ENCODE measurements at regions not wholly inside any gene's neighbourhood (a gene's known extent, or its start where the extent isn't known, plus 50 kb on each side); places are given as distances from the start of the nearest gene placed in this dataset.
"Not testable (repeated sequence)": the region's sequence is repeated elsewhere in the genome, so short reads cannot be mapped to it uniquely, and the experiment has no call there.

DNA sequence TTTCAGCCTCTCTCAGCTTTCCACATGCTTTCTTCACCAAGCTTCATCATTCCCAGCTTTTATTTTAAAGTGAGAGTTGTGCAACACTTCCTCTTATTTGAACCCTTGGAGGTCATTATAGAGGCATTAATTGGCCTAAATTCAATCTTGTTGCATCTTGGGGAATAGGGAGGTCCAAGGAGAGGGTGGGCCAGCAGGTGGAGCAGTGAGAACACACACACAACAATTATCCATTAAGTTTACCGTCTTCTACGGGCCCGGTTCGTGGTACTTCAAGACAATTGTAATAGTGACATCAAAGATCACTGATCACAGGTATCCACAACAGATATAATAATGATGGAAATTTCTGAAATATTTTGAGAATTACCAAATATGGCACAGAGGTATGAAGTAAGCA lies 457.2 kb upstream of the SMIM21 start:
- DNase-seq: no peak

DNA sequence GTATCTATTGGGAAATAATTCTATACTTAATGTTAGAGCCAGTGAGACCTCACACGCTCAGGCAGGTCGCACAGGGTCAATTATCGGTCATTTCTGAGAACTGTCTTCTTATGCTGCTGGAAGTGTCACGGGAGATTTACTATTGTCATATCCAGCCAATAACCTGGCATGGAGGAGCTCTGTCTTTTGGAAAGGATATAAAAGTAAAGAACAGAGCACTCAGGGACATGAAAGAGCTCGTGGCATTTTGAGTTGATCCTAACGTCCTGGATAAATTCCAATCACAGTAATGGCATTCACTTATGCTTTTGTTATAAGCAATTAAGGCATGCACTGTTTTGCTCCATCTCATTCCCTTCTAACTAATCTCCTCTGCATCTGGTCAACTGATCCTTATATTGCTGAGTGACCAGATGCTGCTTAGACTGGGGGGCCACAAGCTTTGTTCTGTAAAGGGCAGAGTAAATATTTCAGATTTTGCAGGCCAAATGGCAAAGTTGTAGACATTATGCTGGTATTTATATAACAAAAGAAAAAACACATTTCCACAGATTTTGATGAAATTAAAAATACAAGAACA lies 453.5 kb upstream of the SMIM21 start:
- DNase-seq: no peak

DNA sequence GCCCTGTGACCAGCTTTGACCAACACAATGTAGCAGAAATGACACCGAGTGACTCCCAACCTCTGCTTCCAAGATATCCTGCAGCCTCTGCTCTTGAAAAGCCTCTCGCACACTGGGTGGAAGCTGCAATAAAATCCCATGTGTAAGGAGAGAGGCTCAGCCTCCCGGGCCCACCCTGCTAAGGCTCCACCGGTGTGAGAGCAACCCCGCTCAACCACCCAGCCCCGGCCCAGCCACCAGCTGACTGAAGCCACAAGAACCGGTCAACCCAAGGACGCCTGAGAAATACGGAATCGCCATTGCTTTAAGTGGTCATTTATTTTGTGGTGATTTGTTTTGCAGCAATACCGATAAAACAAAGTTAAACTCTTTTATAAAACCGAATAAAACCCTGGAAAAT lies 452.8 kb upstream of the SMIM21 start:
- no peak for DNase-seq

DNA sequence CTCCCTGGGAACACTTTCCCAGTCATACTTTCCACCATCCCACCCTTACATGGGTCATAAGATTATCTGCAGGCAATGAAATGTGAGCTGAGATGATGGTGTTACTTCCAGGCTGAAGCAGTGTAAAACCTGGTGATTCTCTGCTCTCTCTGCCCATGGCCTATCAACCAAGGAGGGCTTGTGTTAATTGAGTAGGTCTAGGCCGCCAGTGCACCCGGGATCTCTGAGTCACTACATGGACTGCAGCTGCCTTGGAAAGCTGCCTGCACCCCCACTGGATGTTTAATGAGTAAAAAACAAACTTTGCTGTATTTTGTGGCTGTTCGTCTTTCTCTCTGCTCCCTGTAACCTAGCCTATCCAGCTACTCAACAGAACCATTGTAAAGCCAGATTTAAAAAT lies 451.7 kb upstream of the SMIM21 start:
- DNase-seq: no peak

DNA sequence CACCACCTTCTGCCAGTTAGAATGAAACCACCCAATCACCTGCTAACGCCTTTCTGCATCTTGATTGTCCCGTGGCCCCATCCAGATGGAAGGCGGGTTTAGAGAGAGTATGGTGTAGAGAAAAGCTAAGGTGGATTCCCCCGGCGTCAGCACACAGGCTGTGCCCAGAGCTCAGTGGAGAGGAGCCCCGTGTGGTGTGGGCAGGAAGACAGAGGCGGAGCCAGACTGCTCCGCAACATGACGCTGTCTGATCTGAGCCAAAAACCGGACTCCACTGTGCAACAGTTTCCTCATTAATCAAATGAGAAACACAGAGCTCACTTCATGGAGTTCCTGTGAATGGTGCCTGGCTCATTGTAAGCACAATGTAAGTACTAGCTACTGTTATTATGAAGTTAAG lies 448.1 kb upstream of the SMIM21 start:
- DNase-seq: no peak

DNA sequence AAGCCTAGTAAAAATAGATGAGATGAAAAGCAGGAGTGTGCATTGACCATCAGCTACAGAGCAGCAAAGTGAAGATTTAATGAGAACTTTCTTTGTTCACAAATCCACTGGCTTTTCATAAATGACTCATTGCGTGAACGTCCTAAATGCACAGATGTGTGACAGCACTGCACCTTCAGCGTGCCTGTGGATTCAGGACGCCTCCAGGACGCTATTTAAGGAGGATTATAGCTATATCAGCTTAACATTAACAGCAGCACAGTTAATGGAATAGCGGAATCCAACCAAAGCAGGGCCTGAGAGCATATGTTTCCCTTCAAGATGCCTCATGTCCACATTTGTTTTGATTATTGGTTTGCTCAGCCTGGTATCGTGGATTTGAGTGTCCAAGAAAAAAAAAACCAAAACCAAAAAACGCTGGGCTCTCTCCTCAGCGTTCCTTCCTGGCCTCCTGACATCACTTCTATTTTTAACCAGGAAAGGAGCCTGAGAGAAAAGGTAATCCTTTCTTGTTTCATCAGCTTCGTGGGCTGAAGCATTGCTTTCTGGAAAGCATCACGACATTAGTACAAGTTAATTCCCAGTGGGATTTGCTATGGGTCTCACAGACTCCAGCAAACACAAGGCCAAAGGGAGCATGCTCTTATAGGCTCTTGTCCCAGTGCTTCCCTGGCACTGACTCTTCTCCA lies 447.0 kb upstream of the SMIM21 start:
- no peak for DNase-seq

DNA sequence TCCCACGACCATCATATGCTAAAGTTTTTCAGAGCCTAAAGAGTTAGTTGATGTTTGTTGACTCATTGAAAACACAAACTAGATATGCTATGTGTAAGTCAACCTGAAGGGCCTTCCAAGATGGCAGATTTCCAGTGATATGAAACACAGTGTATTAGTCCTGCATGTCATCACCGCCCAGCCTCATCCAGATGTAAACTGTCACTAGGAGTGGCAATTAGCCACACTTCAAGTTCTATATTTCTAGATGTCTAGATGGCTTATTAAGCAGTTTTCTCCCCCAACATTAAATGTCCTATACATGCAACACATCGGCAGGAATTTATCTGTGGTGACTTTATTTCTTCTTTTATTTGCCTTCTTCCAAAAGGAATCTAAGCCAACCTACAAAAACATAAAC lies 444.1 kb upstream of the SMIM21 start:
- no peak for DNase-seq

DNA sequence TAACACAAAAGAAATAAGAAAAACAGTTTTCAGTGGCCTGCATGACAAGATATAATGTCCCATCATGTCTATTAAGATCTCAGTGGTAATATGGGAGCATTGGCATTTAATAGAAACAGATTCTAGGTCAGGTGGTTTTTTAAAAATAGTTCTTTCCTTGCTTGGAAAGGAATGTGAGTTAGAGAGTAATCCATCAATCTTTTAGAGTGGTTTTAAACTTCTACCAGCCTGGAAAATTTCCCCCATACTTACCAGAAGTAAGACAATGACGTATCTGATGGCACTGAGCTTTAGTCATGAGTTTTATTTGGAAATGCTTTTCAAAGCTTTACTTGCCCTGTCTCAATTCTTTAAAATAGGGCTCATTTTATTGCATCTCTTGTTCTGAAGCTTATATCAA lies 441.7 kb upstream of the SMIM21 start:
- DNase-seq: no peak

DNA sequence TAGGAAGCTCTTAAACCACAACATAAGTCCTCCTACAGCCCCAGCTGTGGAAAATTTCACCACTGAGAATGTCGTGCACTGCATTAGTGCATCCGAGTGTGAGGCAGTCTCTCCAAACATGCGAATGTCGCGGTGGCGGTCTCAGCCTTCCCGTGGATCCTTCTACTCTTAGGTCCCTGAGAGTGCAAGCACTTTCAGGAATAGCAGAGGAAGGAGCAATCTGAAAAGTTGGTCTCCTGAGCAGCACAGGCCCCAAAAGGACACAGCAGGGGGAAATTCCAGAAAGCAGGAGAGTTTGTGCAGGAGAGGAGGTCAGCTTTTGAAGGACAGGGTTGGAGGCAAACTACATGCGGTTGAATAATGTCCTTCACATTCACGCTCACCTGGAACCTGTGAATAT lies 440.5 kb upstream of the SMIM21 start:
- DNase-seq: no peak

DNA sequence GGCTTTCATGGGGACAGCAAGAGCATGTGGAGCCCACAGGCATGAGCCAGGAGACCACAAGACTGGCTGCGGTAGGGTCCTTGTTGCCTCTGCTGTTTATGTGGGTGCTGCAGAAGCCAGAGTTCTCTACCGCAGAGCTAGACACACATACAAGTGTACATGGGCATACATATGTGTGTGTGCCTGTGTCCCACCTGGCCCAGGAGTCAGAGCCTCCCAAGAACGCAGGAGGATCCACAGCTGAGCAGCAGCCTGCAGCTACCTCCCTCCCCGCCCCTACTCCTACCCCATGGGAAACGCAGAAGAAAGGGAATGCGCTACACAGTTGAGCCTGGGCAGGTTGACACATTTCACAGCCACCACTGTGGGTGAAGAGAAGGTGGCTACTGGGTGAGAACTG lies 438.1 kb upstream of the SMIM21 start:
- no peak for DNase-seq

DNA sequence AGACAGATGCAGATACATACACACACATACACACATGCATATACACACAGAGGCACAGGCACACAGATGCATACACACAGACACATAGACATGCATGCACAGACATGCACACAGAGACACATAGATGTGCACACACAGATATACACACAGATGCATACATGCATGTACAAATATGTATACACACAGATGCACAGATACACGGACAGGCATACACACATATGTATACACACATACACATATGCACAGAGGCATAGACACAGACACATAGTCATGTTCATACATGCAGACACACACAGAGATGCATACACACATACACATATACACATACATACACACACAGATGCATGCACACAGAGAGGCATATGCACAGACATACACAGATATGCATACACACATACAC lies 437.3 kb upstream of the SMIM21 start:
- no peak for DNase-seq

DNA sequence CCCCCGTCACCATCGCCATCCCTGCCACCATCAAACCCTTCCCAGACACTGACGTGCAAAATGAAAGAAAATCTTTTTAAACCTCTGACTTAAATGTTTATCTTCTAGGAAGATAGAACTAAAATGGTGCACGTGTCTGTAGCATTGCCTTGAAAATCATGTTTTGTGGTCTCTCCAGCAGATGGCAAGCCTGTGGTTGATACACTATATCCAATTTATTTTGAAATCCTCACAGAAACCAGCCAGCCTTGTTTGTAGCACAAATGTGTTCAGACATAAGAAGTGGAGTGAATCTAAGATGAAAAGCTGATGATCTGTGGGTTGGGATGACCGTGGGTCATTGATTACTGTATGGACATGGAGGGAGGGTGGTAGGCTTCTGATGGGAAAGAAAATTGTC lies 436.2 kb upstream of the SMIM21 start:
- DNase-seq: no peak

DNA sequence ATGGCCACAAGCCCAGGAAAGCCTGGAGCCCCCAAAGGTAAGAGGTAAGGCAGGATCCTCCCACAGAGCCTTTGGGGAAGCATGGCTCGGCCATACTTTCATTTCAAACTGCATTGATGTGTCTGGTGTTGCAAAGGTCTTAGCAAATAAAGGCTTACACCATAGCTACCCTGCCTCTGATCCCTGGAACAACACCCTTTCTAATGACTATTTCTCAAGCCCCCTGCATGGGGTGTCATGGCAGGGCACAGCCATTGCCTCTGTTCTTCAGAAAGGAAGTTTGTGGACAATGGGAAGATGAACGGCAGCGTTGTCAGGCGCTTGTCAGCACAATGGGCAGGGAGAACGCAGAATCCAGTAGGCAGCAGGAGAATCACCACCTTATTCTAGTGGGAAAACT lies 435.0 kb upstream of the SMIM21 start:
- no peak for DNase-seq

DNA sequence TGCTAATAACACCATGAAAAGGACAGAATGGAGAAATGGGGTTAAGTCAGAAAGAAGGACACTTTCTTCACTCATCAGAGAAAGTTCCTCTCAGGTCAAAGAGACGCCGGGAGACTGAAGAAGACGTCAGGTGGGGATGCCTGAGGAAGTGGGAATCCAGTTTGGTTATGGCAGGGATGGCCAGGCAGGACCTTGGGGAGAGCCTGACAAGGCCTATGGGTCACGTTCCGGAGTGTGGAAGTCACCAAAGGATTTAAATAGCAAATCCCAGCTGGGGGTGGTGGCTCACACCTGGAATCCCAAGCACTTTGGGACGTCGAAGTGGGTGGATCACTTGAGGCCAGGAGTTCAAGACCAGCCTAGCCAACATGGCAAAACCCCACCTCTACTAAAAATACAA lies 432.7 kb upstream of the SMIM21 start:
- no peak for DNase-seq

DNA sequence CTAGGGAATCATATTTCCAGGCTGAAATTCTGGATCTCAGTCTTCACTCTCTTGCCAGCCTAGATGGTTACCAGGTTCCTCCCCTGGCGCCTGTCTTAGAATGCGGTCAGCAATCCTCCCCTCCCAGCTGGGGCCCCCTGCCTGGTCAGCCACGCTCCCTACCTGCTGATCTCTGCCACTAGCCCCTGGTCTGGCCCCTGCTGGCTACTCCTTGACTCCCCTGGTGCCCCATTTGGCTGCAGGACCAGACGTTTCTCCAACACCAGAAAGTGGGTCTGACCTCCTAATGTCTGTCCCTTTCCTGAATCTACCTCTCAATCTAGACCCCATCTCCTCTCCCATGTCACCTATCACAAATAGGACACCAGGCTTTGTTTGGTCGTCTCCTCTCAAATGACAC lies 432.0 kb upstream of the SMIM21 start:
- no peak for DNase-seq

DNA sequence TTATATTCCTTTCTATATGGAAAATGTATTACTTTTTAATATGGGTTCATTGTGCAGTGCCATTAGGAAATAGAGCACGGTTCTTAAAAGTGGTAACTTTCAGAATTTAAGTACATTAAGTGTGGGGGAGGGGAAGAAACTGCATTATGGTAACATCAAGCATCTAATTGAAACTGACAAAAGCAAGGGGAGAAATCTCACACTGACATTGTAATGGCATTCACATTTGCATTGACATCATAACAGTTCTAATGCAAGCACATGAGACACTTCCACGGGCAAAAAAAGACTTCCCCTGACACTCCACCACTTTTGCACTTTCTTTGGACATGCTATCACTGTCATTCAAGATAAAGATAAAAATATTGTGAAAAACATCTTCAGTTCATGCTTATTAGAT lies 431.3 kb upstream of the SMIM21 start:
- DNase-seq: no peak

DNA sequence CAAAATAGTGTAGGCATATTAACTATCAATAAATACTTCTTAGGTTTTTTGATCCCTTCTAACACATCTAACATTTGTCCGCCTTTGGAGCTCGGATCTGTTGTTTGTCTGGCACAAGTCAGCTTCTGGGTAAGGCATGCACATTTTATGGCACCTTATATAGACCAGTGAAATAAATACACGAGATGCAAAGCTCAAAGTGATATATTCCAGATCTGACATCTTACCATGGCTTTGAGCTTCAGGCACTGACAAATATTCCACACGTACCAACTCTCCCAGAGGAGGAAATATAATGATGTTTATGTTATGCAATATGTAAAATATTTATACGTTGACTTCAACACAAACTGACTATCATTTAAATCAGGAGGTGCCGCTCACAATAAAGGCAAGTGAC lies 430.1 kb upstream of the SMIM21 start:
- DNase-seq: no peak

DNA sequence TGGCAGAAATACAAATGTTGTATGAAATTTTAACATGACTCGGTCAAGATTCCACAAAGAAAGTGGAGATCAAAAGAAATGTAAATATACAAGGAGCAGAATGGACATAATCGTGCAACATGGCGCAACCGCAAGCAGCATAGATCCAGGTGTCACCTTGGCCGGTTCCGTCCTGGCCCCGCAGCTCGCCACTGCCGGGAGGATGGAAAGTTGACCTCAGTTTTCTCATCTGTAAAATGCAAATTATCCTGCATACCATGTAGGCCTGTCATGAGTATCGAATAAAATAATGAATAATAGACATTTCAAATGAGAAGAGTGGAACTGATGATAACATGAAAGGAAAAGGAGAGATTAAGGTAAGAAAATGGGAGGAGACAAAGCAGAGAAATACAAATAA lies 427.3 kb upstream of the SMIM21 start:
- DNase-seq: no peak

DNA sequence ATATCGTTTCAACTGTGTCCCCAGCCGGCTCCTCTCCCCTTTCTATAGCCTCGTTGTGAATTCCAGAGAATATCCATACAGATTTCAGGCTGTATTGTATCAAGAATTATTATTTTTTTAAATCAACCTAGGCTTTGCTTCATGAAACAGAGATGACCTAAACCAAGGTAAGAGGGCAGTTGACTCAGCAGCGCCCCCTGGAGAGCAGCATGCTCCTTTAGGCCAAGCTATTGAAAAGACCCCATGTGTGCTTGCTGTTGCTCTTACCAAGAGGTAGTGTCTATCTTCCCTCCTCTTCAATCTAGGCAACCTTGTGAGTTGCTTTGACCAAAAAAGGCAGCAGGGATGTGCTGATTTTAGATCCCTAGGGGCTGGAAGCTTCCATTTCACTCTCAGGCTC lies 426.7 kb upstream of the SMIM21 start:
- no peak for DNase-seq

DNA sequence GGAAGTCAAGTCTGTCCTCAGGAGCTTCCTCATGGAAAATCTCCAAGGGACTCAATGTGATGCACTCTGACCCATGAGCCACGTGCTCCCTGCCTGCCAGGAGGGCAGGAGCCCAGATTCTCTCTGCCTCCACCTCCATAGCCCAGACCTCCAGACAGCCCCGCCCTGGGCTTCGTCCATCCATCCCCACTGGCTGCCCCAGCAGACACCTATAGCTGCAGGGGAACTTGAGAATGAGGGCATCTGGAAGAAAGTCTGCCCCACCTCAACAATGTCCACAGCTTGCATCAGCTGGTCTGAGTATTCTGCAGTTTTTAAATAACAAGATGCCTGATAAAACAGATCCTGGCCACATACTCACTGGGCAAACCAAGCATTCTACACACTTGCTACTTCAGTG lies 418.8 kb upstream of the SMIM21 start:
- no peak for DNase-seq

DNA sequence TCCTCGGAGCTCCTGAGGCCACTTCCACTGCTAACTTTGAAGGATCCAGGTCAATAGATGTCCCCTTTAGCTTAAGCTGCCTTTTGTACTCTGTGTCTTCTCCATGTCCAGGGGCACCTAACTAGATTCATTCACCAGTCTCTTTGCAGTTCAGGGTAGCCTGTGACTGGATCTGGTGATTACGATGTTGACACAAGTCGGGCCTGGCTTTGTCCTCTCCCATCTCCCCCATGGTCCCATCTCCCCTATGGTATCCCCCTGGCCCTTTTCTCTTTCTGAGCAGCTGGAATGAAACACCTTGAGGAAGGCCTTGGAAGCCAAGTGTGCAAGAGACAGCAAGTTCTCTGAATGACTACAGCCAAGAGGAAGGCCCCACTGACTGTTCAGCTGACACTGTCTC lies 417.9 kb upstream of the SMIM21 start:
- no peak for DNase-seq

DNA sequence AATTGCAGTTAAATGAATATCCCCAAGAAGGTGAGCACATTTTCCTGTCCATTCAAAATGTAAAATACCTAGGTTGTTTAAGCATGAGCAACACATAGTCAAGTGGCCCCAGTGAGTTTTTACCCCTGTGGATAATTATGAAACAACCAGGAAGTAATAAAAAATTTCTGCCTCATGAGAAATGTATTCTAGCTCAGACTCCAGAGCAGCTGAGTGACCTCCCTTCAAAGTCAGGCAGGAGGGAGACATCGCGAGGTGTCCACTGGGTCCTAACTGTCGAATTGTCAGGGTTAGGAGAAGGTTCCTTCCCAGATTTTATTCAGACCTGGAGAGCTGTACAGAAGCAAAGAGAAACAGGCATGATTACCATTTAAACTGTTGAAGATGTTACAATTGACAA lies 416.6 kb upstream of the SMIM21 start:
- no peak for DNase-seq

DNA sequence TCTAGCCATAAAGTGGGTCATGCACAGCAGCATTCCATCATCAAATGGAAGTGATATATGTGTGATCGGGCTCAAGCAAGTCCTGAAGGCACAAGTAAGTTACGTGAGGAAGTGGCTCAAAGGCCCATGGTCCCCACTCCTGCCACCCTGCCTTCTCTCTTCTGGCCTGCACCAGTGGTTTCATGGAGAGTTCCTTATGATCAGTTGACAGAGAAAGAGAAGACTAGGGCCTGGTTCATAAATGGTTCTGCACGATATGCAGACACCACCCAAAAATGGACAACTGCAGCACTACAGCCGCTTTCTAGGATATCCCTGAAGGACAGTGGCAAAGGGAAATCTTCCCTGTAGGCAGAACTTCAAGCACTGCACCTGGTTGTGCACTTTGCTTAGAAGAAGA lies 412.6 kb upstream of the SMIM21 start:
- no peak for DNase-seq

DNA sequence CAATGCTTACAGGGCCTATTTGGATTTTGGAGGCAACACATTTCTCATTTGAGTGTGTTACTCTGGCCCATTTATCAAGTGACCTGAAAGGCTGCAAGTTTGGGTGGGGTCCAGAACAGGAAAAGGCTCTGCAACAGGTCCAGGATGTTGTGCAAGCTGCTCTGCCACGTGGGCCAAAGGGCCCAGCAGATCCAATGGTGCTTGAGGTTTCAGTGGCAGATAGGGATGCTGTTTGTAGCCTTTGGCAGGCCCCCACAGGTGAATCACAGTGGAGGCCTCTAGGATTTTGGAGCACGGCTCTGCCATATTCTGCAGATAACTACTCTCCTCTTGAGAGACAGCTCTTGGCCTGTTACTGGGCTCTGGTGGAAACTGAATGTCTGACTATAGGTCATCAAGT lies 412.2 kb upstream of the SMIM21 start:
- DNase-seq: not testable (repeated sequence)

DNA sequence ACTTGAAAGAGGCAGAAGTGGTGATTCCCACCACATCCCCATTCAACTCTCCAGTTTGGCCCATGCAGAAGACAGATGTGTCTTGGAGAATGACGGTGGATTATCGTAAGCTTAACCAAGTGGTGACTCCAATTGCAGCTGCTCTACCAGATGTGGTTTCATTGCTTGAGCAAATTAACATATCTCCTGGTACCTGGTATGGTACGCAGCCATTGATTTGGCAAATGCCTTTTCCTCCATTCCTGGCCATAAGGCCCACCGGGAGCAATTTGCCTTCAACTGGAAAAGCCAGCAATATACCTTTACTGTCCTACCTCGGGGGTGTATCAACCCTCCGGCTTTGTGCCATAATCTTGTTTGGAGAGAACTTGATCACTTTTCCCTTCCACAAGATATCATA lies 411.5 kb upstream of the SMIM21 start:
- no peak for DNase-seq

DNA sequence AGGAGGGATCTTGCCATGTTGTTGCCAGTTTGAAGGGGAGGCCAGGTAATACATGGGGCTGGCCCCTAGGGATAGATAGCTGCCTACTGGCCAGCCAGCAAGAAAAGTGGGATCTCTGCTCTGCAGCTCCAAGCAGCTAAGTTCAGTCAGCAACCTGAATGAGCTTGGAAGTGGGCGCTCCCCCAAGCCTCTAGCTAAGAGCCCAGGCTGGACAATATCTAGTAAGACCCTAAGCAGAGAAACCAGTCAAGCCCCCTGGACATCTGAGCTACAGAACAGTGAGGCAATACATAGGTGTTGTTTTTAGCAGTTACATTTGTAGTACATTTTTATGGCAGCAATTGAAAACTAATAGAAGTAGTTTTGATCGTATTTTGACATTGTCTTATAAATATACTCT lies 409.8 kb upstream of the SMIM21 start:
- no peak for DNase-seq

Data from fibroblast of skin of right quadriceps (primary cell).